Natural killer cell (primary cell): ENCODE measurements at regions not wholly inside any gene's neighbourhood (a gene's known extent, or its start where the extent isn't known, plus 50 kb on each side); places are given as distances from the start of the nearest gene placed in this dataset.

Experiments
- ATAC-seq, 3 donors: fragments of 150-1000 bp in 2 of 3; fragments of 200-7000 bp in 1 of 3; cut with Tn5 transposase; 1 replicate in 1 of 3; 2 replicates in 2 of 3; pipeline ENCODE4 v1.10.0; 2021; ENCODE audit warnings: mild to moderate bottlenecking in 2 of 3, moderate library complexity in 2 of 3
- DNase-seq, 2 donors: peaks; one replicate each; pipeline versions ENCODE4 v3.0.0 to v3.0.0-alpha.2; 2013 to 2021; ENCODE audit warnings: mixed read lengths in 1 of 2
- H3K27ac ChIP-seq: one replicate; pipeline ENCODE4 v1.5.1; 2013; ENCODE audit warnings: mild to moderate bottlenecking, low read length
- H3K27me3 ChIP-seq: one replicate; pipeline ENCODE4 v1.6.1; 2013; ENCODE audit warnings: low read length; ENCODE audit not compliant: control insufficient read depth, insufficient read depth
- H3K36me3 ChIP-seq: one replicate; pipeline ENCODE4 v1.6.1; 2013; ENCODE audit warnings: low read length; ENCODE audit not compliant: control insufficient read depth, insufficient read depth
- H3K4me1 ChIP-seq: one replicate; pipeline ENCODE4 v1.6.1; 2013; ENCODE audit warnings: low read length; ENCODE audit not compliant: control insufficient read depth, insufficient read depth
- H3K4me3 ChIP-seq: one replicate; pipeline ENCODE4 v1.5.1; 2013; ENCODE audit warnings: low read length
- H3K9me3 ChIP-seq: one replicate; pipeline ENCODE4 v1.6.1; 2013; ENCODE audit warnings: low read length; ENCODE audit not compliant: control insufficient read depth, insufficient read depth
- H3K27ac Mint-ChIP-seq, 2 donors: one replicate each; pipeline ENCODE4 v1.8.0; 2022; ENCODE audit warnings: mild to moderate bottlenecking in 2 of 2, mixed read lengths in 2 of 2, moderate library complexity in 1 of 2
- H3K27me3 Mint-ChIP-seq, 2 donors: one replicate each; pipeline ENCODE4 v1.8.0; 2022; ENCODE audit warnings: low read depth in 2 of 2, mixed read lengths in 2 of 2
- H3K36me3 Mint-ChIP-seq: one replicate; pipeline ENCODE4 v1.8.0; 2022; ENCODE audit warnings: mixed read lengths
- H3K4me1 Mint-ChIP-seq, 2 donors: one replicate each; pipeline ENCODE4 v1.8.0; 2022; ENCODE audit warnings: mixed read lengths in 2 of 2
- H3K4me3 Mint-ChIP-seq: one replicate; pipeline ENCODE4 v1.8.0; 2022; ENCODE audit warnings: mild to moderate bottlenecking, moderate library complexity, mixed read lengths
- H3K9me3 Mint-ChIP-seq, 2 donors: one replicate each; pipeline ENCODE4 v1.8.0; 2022; ENCODE audit warnings: mixed read lengths in 2 of 2
- CTCF ChIP-seq: fragments of 200-600 bp; IDR thresholded peaks from one replicate; pipeline ENCODE4 v1.8.0; 2022; ENCODE audit warnings: antibody characterized with exemption
- WGBS: methylation state at CpG from one replicate; pipeline ENCODE4 v1.1.7; 2013; ENCODE audit warnings: missing lambda C conversion rate; ENCODE audit not compliant: insufficient coverage; 5-methylcytosine and 5-hydroxymethylcytosine counted together
- intact Hi-C: fragments of 100-400 bp; cut with micrococcal nuclease; formaldehyde crosslinking; loops from one replicate; pipeline ENCODE4 v1.14.2; 2022

- intact Hi-C loops = no loop called here
- H3K4me3 ChIP-seq = no peak overlapping the region
- no peaks in the 10 kb centered on the region for H3K27me3 ChIP-seq
- H3K4me1 ChIP-seq = no peaks in the 10 kb centered on the region
- Mint-ChIP-seq H3K27me3 (no peaks in the 10 kb centered on the region), H3K9me3 (peaks cover 2 to 4% of the 10 kb centered on the region in 2 donors), H3K4me1 (no peaks in the 10 kb centered on the region), H3K27ac (no peak overlapping the region), H3K36me3 (no peaks in the 10 kb centered on the region), H3K4me3 (no peak overlapping the region)
- ATAC-seq (no peak), DNase-seq (no peak)
- TF ChIP-seq CTCF = no peak
- no peaks in the 10 kb centered on the region for H3K9me3 ChIP-seq
- no peaks in the 10 kb centered on the region for H3K36me3 ChIP-seq
- WGBS = 57% methylated on average over 4 of the region's 4 CpGs
- H3K27ac ChIP-seq = no peak overlapping the region
Observed at GRCh38 chr3:61414456-61414855, 146.9 kb upstream of the PTPRG start.

- H3K36me3 ChIP-seq = no peaks in the 10 kb centered on the region
- intact Hi-C loops = no loop called here
- no peaks in the 10 kb centered on the region for H3K27me3 ChIP-seq
- no peak for TF ChIP-seq CTCF
- H3K27me3 Mint-ChIP-seq = no peaks in the 10 kb centered on the region
- H3K27ac ChIP-seq = no peak overlapping the region
- 0% methylated on average over 1 of the region's 2 CpGs for WGBS
- no peak overlapping the region for H3K27ac Mint-ChIP-seq
- H3K9me3 Mint-ChIP-seq = peaks cover 2% of the 10 kb centered on the region in 2 donors
- H3K9me3 ChIP-seq = no peaks in the 10 kb centered on the region
- no peak for ATAC-seq
- H3K4me1 Mint-ChIP-seq = no peaks in the 10 kb centered on the region
- H3K4me3 ChIP-seq = no peak overlapping the region
- no peaks in the 10 kb centered on the region for H3K4me1 ChIP-seq
- H3K36me3 Mint-ChIP-seq = no peaks in the 10 kb centered on the region
- H3K4me3 Mint-ChIP-seq = no peak overlapping the region
- no peak for DNase-seq
Observed at GRCh38 chr3:61415201-61415600, 146.2 kb upstream of the PTPRG start.

GRCh38 chr3:61416618-61417017 is 144.8 kb upstream of the PTPRG start:
- Histone ChIP-seq H3K27ac (no peak overlapping the region), H3K27me3 (no peaks in the 10 kb centered on the region), H3K36me3 (no peaks in the 10 kb centered on the region), H3K4me3 (no peak overlapping the region), H3K9me3 (no peaks in the 10 kb centered on the region), H3K4me1 (no peaks in the 10 kb centered on the region)
- Mint-ChIP-seq H3K36me3 (no peaks in the 10 kb centered on the region), H3K27me3 (no peaks in the 10 kb centered on the region), H3K27ac (no peak overlapping the region), H3K4me3 (no peak overlapping the region), H3K9me3 (peaks cover 2% of the 10 kb centered on the region in 2 donors), H3K4me1 (no peaks in the 10 kb centered on the region)
- TF ChIP-seq CTCF = no peak
- no CpG with 5 or more reads among the region's 1 CpG for WGBS
- DNase-seq = no peak
- intact Hi-C loops = no loop called here
- no peak for ATAC-seq

GRCh38 chr3:61417352-61417751 is 144.0 kb upstream of the PTPRG start:
- H3K27ac ChIP-seq = no peak overlapping the region
- TF ChIP-seq CTCF = no peak
- H3K9me3 ChIP-seq = no peaks in the 10 kb centered on the region
- H3K36me3 ChIP-seq = no peaks in the 10 kb centered on the region
- Mint-ChIP-seq H3K36me3 (no peaks in the 10 kb centered on the region), H3K4me3 (no peak overlapping the region), H3K27ac (no peak overlapping the region), H3K9me3 (peaks cover 2% of the 10 kb centered on the region in 2 donors), H3K27me3 (no peaks in the 10 kb centered on the region), H3K4me1 (no peaks in the 10 kb centered on the region)
- no peak overlapping the region for H3K4me3 ChIP-seq
- no peak for ATAC-seq
- H3K27me3 ChIP-seq = no peaks in the 10 kb centered on the region
- intact Hi-C loops = no loop called here
- no peaks in the 10 kb centered on the region for H3K4me1 ChIP-seq
- no peak for DNase-seq
- WGBS = 93% methylated on average over 2 of the region's 2 CpGs
